NCI-H1092 treated with DMSO at 0.1 percent for 48 hours (cell line): ENCODE measurements at regions not wholly inside any gene's neighbourhood (a gene's known extent, or its start where the extent isn't known, plus 50 kb on each side); places are given as distances from the start of the nearest gene placed in this dataset.

Source experiments
- DNase-seq: peaks from one replicate; lab custom pipeline; 2025; lab: John Stamatoyannopoulos, UW

- DNase-seq, result no peak
These were observed 75.3 kb upstream of the MYOCD start for GRCh38 chr17:12590417-12590816.

GRCh38 chr17:12591021-12591735, 74.5 kb upstream of the MYOCD start:
- no peak for DNase-seq

DNA sequence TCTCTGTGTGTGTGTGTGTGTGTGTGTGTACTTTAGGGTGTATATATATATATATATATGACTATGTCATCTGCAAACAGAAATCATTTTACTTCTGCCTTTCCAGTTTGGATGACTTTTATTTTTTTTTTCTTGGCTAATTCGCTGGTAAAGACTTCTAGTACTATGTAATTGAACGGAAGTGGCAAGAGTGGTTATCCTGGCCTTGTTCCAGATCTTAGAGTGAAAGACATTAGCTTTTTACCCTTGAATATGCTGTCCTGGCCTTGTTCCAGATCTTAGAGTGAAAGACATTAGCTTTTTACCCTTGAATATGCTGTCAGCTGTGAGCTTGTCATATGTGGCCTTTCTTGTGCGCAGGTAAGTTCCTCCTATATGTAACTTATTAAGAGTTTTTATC, 72.7 kb upstream of the MYOCD start:
- no peak for DNase-seq

DNA sequence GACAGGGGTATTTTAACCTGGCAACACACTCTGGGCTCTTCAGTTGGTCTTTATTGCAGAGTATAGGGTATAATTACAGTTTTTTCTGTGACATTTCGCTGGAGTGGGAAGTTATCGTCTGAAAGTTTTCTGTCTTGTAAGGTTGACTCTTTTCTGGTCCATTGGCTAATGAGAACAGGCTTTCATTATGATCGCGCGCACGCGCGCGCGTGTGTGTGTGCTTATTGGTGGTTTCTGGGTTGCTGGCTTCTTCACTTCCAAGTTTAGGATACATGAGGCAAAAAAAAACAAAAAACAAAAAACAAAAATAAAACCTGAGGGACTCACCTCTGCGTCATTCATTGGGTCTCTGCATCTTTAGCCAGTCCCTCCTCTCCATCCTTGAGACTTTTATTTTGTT, 68.7 kb upstream of the MYOCD start:
- no peak for DNase-seq

GRCh38 chr17:12597895-12598294, 67.8 kb upstream of the MYOCD start:
- no peak for DNase-seq

GRCh38 chr17:12599186-12599920, 66.3 kb upstream of the MYOCD start:
- DNase-seq, result no peak

- no peak for DNase-seq
These were observed 65.3 kb upstream of the MYOCD start for GRCh38 chr17:12600349-12600748.

DNA sequence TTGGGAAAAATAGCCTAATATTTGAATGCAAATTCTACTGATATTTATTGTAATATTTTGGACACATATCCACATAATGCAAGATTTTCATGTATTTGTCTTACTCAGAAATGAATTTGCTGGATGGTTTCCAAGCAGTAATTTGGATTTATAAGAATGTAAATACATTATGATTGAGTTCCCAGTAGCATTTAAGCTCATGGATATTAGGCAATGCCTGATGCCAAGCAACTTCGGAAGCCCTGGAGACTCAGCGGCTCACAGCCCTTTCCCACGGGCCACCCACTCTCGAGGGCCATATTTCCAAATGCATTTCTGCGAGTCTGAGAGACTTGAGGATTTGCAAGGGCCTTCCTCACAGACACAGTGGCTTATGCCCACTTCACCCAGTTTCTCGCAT, 62.1 kb upstream of the MYOCD start:
- DNase-seq, result no peak

- DNase-seq, result no peak
These were observed 60.5 kb upstream of the MYOCD start for GRCh38 chr17:12605222-12605621.

DNA sequence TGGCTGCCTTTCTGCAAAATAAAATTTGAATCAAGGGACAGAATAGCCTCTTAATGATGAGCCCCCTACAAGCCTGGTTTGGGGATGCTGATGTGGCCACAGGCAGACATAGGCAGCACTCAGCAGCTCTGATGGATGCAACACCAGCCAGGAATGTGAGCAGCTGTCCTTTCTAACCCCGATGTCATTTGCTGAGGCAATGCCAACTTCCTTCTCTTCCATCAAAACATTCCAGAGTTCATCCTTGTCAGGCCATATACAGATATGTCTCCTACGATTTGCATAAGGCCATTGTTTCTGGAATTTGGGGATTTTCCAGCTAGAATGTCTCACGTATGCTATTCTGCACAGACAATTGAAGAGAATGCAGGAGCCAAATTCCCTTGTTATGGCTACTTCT, 52.1 kb upstream of the MYOCD start:
- DNase-seq, result no peak
